Peyer's patch (tissue), 4 donors: ENCODE measurements at regions not wholly inside any gene's neighbourhood (a gene's known extent, or its start where the extent isn't known, plus 50 kb on each side); places are given as distances from the start of the nearest gene placed in this dataset.

Experiments
- POLR2A ChIP-seq, 2 donors: fragments of 450-650 bp; IDR thresholded peaks; one replicate each; pipeline ENCODE4 v1.5.1; 2017; ENCODE audit warnings: antibody characterized with exemption in 2 of 2, mild to moderate bottlenecking in 2 of 2, moderate library complexity in 2 of 2
- TF ChIP-seq, protein P1 (sequence below), 6 experiments: fragments of 450-650 bp in 4 of 6; fragments of 200-600 bp in 2 of 6; sonication (generic) in 1 of 6; IDR thresholded peaks; one replicate each; pipeline ENCODE4 v1.5.1; 2017 to 2019; ENCODE audit warnings: antibody characterized with exemption in 6 of 6, mild to moderate bottlenecking in 3 of 6, moderate library complexity in 1 of 6

DNA sequence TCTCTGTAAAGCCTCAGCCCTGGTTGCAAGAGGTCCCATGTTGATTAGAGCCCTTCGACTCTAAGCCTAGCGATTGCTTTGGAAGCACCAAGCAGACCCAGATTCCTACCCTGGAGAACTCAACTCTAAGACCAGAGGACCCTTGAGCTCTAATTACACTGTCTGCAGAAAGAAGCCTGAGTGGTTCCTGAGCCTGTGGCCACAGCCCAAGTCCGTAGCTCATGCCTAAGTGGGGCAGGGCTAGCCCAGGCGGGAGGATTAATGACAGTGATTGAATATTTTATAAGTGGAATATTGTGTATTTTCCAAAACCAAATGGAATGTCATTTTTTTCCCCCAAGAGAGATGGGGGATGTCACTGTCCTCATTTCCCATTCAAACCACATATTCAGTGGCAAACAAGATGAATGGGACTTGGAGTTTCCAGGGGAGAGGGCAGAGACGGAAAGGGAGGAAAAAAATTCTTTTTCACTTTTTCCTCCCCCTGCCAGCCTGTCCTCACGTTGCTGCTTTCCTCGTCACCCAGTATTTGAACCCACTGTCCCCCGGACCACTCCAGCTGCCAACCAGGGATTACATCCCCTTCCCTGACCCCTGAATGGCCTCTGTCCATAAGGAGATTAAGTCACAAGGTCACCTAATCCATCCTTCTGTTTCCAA lies 79.6 kb upstream of the CTTNBP2NL start:
- TF ChIP-seq, protein P1, sequence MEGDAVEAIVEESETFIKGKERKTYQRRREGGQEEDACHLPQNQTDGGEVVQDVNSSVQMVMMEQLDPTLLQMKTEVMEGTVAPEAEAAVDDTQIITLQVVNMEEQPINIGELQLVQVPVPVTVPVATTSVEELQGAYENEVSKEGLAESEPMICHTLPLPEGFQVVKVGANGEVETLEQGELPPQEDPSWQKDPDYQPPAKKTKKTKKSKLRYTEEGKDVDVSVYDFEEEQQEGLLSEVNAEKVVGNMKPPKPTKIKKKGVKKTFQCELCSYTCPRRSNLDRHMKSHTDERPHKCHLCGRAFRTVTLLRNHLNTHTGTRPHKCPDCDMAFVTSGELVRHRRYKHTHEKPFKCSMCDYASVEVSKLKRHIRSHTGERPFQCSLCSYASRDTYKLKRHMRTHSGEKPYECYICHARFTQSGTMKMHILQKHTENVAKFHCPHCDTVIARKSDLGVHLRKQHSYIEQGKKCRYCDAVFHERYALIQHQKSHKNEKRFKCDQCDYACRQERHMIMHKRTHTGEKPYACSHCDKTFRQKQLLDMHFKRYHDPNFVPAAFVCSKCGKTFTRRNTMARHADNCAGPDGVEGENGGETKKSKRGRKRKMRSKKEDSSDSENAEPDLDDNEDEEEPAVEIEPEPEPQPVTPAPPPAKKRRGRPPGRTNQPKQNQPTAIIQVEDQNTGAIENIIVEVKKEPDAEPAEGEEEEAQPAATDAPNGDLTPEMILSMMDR (IDR thresholded peaks at IDR 0.05) = no peak
- TF ChIP-seq POLR2A (IDR thresholded peaks at IDR 0.05) = no peak
